ENCODE measurements at regions not wholly inside any gene's neighbourhood (a gene's known extent, or its start where the extent isn't known, plus 50 kb on each side); places are given as distances from the start of the nearest gene placed in this dataset.
A peak's percentile ranks its signal among the peaks of the same experiment; 100 is the strongest.

- TF ChIP-seq, protein P1, sequence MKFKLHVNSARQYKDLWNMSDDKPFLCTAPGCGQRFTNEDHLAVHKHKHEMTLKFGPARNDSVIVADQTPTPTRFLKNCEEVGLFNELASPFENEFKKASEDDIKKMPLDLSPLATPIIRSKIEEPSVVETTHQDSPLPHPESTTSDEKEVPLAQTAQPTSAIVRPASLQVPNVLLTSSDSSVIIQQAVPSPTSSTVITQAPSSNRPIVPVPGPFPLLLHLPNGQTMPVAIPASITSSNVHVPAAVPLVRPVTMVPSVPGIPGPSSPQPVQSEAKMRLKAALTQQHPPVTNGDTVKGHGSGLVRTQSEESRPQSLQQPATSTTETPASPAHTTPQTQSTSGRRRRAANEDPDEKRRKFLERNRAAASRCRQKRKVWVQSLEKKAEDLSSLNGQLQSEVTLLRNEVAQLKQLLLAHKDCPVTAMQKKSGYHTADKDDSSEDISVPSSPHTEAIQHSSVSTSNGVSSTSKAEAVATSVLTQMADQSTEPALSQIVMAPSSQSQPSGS (IDR thresholded peaks at IDR 0.05; ENCODE audit: low read length) = no peak
- no peak for TF ChIP-seq JUND (IDR thresholded peaks at IDR 0.05; ENCODE audit: low read depth, low read length)
- TF ChIP-seq ZNF622 (IDR thresholded peaks at IDR 0.05) = no peak
Observed at GRCh38 chr9:89998633-89999032, 393.8 kb downstream of the GADD45G start (continued).

GRCh38 chr9:89999176-89999533 is 394.3 kb downstream of the GADD45G start:
- TF ChIP-seq YY1 (IDR thresholded peaks at IDR 0.05; ENCODE audit: low read depth, low read length) (no peak), MLLT1 (IDR thresholded peaks at IDR 0.05) (no peak), POLR2A (IDR thresholded peaks at IDR 0.05; ENCODE audit: low read depth, low read length) (no peak), BHLHE40 (IDR thresholded peaks at IDR 0.05; ENCODE audit: borderline replicate concordance in 1 of 2, low read depth in 2 of 2, low read length in 1 of 2) (no peak)
- intact Hi-C loops (cut with micrococcal nuclease; ENCODE audit: unreplicated experiment) = no loop called here
- in situ Hi-C loops (cut with MboI) = no loop called here
- no peak for FAIRE-seq
- peak overlapping the region; percentile 93 for H2AFZ ChIP-seq (ENCODE audit: control insufficient read depth, low read depth, low read length)
- no peak for ATAC-seq
- H4K20me1 ChIP-seq (ENCODE audit: control insufficient read depth, insufficient read depth) = no peaks in the 10 kb centered on the region
- DNase-seq (ENCODE audit: low read depth, low spot score) = no peak
- H3K79me2 ChIP-seq (ENCODE audit: control insufficient read depth, insufficient read depth, low read length) = no peaks in the 10 kb centered on the region
- no peaks in the 10 kb centered on the region for H3K27me3 ChIP-seq (replicated peaks in 1 of 2; ENCODE audit: control insufficient read depth in 2 of 2, insufficient read depth in 2 of 2, low read length in 1 of 2)
- BruUV-seq (replicated peaks) = no TSS peak
- peak overlapping the region; percentile 62 for H3K27ac ChIP-seq (ENCODE audit: control insufficient read depth, insufficient read depth)
- 44% methylated on average over 3 of the region's 3 CpGs for WGBS (ENCODE audit: insufficient coverage, insufficient replicate concordance, low lambda C conversion rate, missing lambda C conversion rate)
- H3K4me3 ChIP-seq = no peak overlapping the region
- H3K9me3 ChIP-seq (replicated peaks; ENCODE audit: control insufficient read depth, insufficient read depth, low read length) = no peaks in the 10 kb centered on the region
- ChIA-PET SMC1A (ENCODE audit: uncharacterized antibody, unreplicated experiment) (interaction anchor here (0.6 to 3.0 kb wide), 4 partner anchors 8 to 401 kb away, joined by 3 to 11 read pairs (median 6); no protein-coding TSS in a partner anchor), CTCF (interaction anchor here (1.1 to 1.8 kb wide), 5 partner anchors 54 to 405 kb away, joined by 3 to 7 read pairs (median 4); no protein-coding TSS in a partner anchor), RAD21 (ENCODE audit: unreplicated experiment) (interaction anchor here (1.2 to 2.9 kb wide), 2 partner anchors 299 to 396 kb away, joined by 4 to 16 read pairs; no protein-coding TSS in a partner anchor), POLR2A (no interaction called here)
- peaks cover 12% of the 10 kb centered on the region for H3K4me1 ChIP-seq (ENCODE audit: control insufficient read depth, insufficient read depth, low read length)
- peak overlapping the region; percentile 79 for H3K4me2 ChIP-seq (ENCODE audit: control insufficient read depth, insufficient read depth)
- no peaks in the 10 kb centered on the region for H3K36me3 ChIP-seq (ENCODE audit: control insufficient read depth in 2 of 2, insufficient read depth in 2 of 2, low read length in 1 of 2)
- H3K9ac ChIP-seq (ENCODE audit: control insufficient read depth, insufficient read depth, low read length) = peak overlapping the region; percentile 61
